Limb (tissue), 2 donors: ENCODE measurements at regions not wholly inside any gene's neighbourhood (a gene's known extent, or its start where the extent isn't known, plus 50 kb on each side); places are given as distances from the start of the nearest gene placed in this dataset.
"Not testable (repeated sequence)": the region's sequence is repeated elsewhere in the genome, so short reads cannot be mapped to it uniquely, and the experiment has no call there.

Experiments
- DNase-seq, 2 donors: peaks; one replicate each; pipeline ENCODE4 v3.0.0-alpha.2; 2016; ENCODE audit errors: extremely low spot score in 2 of 2

DNA sequence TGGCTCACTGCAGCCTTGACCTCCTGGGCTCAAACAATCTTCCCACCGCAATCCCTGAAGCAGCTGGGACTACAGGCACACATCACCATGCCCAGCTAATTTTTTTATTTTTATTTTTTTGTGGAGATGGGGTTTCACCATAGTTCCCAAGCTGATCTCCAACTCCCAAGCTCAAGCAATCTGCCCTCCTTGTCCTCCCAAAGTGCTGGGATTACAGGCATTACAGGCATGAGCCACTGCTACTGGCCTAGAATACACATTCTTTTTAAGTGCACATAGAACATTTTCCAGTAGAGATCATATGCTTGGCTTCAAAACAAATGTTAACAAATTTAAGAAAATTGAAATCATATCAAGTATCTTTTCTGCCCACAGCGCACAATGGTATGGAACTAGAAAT, 176.8 kb upstream of the MARCKS start:
- DNase-seq: no peak

GRCh38 chr6:113683968-113684367, 173.2 kb upstream of the MARCKS start:
- no peak for DNase-seq

- no peak for DNase-seq
These were observed 172.7 kb upstream of the MARCKS start for GRCh38 chr6:113684382-113684901.

DNA sequence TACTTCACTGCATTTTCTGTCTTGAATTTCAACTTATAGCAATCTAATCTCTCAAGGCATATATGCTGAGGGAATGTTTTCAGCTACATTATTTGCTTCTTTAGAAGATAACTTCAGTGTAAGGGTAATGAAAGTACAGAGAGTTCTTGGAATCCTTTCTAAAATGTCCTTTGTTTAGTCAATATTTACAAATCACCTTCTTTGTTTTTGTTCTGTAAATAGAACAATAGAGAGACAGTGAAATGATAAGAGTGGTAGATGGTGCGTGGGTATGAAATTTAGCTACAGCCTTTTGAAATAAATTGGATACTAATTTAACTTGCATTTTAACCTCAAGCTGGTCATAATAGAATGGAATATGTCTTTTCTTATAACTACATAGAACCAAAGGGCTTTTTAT, 171.1 kb upstream of the MARCKS start:
- no peak for DNase-seq

- not testable (repeated sequence) for DNase-seq
These were observed 167.5 kb upstream of the MARCKS start for GRCh38 chr6:113689620-113690019.

- no peak for DNase-seq
These were observed 166.6 kb upstream of the MARCKS start for GRCh38 chr6:113690281-113691259.

DNA sequence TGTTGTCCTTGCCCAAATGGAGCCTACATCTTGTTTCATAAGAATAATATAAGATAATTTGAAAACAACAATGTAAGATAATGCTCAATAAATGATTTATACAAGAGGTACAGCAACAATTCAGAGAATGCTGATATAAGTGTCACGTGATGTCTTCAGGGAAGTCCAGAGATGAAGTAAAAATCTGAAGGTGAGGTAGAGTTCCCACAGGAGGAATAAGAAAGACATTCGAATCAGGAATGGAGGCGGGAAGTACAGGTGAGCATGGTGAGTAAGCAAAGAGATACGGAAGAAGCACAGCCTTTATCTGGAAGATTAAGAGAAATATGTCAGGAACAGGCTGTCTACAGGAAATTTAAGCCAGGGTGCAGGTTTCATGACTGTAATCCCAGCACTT, 165.9 kb upstream of the MARCKS start:
- no peak for DNase-seq

DNA sequence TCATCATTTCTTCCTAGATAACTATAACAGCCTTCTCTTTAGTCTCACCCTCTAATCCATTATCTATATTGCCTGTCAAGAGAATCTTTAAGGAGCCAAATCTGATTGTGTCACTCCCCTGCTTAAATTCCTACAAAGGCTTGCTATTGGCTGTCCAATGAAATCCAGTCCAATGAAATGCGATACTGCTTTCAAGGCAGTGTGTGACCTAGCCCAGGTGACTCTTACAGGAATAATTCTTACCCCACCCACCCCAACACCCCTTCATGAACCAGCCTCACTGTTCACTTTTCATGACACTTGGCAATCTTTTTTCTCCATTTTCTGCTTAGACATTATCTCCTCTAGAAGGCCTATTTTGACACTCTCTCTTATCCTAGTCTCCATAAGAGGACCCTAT, 163.3 kb upstream of the MARCKS start:
- DNase-seq: no peak

- no peak for DNase-seq
These were observed 162.7 kb upstream of the MARCKS start for GRCh38 chr6:113694278-113695077.

DNA sequence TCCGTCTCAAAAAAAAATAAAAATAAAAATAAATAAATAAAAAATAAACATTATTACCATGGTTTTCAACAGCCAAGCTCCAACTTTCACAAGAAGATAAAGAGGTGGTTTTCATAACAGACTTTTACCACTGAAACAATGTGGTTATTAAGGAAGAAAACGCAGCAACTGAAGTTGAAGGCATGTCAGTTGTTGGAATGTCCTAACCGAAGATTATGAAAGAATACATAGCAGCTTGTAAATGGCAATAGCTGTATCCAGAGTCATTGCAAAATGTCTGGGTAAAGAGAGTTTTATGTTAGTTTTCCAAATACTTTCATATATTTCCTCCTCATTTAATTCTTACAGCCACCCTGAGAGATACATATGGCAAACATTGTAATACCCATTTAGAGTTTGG, 161.6 kb upstream of the MARCKS start:
- DNase-seq: no peak

GRCh38 chr6:113696960-113697359, 160.2 kb upstream of the MARCKS start:
- DNase-seq: no peak

DNA sequence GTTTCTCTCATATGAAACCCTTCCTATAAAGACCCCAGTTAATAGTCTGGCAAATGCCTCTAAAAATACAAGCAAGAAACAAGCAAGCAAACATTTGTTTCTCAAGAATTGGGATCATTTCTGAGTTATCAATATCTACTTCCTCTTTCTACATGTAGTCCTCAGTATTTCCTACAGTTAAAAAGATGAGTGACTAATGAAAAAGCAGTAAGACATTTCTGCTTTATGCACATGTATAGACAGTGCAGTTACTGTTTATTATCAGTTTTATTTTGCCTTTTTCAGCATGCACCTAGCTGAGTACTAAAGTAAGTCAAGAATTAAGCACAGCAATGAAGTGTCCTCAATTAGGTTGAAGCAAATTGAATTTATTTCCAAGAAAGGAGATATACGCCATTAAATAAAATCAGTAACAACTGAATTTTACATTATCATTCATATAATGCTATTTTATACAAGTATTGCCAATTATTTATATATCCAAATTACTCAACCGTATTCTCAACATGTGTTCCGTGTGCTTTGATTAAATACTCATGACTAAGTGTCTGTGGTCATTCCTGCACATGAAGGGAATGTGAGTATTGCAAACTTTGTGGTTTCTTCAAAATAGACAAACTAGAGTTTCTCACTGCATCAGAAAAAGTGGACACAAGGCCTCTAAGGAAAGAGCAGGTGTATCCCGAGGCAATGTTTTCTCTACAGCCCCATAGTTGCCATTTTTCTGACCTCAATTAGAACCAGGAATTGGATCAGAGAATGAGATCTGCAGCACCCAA, 159.3 kb upstream of the MARCKS start:
- DNase-seq: no peak

- no peak for DNase-seq
These were observed 157.9 kb upstream of the MARCKS start for GRCh38 chr6:113699239-113699638.

GRCh38 chr6:113701552-113702254, 155.4 kb upstream of the MARCKS start:
- DNase-seq: no peak

GRCh38 chr6:113707194-113707593, 150.0 kb upstream of the MARCKS start:
- no peak for DNase-seq

GRCh38 chr6:113709936-113710509, 147.1 kb upstream of the MARCKS start:
- no peak for DNase-seq

DNA sequence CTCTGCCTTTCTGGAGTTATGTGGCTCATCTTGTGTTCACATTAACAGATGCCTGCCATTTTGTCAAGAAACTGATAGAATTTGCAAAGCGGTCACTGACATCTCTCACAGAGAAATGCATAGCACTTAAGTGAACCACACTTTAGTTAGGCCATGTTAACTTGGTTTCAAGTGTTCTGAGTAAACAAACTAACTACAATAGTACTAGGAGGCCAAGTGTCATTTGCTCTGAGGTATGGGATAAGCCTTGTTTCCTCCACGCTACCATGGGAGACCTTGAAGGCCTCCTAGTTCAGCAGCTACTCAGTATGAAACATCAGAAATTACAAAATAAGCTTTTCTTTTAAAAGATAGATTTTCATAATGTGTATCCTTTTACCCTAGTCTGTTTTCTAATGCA, 143.5 kb upstream of the MARCKS start:
- no peak for DNase-seq

- DNase-seq: no peak
These were observed 138.6 kb upstream of the MARCKS start for GRCh38 chr6:113718588-113718987.

DNA sequence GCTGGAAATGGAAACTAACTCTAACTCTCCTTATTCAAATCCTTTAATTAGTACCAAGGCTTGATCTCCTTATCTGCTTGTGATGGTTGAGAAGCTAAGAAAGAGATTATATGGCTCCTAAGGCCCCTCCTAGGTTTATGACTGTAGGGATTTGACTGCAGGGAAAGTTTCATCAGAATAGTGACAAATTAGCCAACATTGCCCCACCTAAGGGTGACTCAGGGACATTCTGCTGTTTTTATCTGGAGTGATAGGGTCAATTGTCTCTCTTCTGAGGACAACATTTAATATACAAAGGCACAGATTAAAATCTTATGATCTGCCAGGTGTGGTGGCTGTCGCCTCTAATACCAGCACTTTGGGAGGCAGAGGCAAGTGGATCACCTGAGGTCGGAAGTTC, 138.1 kb upstream of the MARCKS start:
- no peak for DNase-seq

DNA sequence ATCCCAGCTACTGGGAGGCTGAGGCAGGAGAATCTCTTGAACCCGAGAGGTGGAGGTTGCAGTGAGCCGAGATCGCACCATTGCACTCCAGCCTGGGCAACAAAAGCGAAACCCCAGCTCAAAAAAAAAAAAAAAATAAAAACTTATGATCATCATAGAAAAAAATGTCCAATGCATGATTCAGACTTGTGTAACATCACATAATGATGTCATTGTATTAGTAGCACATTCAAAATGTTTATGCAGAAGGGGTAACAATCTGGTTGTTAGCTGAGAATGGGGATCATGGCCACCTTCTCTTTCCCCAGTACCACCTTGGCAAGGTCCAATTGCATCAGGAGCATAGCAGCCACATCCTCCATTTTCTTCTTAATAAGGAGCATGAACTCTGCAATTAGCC, 137.6 kb upstream of the MARCKS start:
- DNase-seq: no peak

GRCh38 chr6:113723182-113723581, 134.0 kb upstream of the MARCKS start:
- DNase-seq: no peak
